Activated T-helper 2 cell treated with anti-CD3 and anti-CD28 coated beads, Interferon-gamma antibody, Interleukin-2, Interleukin-4, amounts not matched to agents 10 μg/mL and 5 μg/mL and 100 μg/mL, durations not matched to agents 14 hours and 24 hours and 36 hours (primary cell): ENCODE measurements at regions not wholly inside any gene's neighbourhood (a gene's known extent, or its start where the extent isn't known, plus 50 kb on each side); places are given as distances from the start of the nearest gene placed in this dataset.

ENCODE experiments used
- DNase-seq: peaks from one replicate; pipeline ENCODE4 v3.0.0; 2021; ENCODE audit warnings: low spot score
- H3K27ac Mint-ChIP-seq: one replicate; pipeline ENCODE4 v1.8.0; 2021; ENCODE audit warnings: mixed read lengths
- H3K27me3 Mint-ChIP-seq: one replicate; pipeline ENCODE4 v1.8.0; 2021; ENCODE audit warnings: low read depth, mixed read lengths
- H3K36me3 Mint-ChIP-seq: one replicate; pipeline ENCODE4 v1.8.0; 2021; ENCODE audit warnings: low read depth, mixed read lengths
- H3K4me1 Mint-ChIP-seq: one replicate; pipeline ENCODE4 v1.8.0; 2021; ENCODE audit warnings: low read depth, mixed read lengths
- H3K4me3 Mint-ChIP-seq: one replicate; pipeline ENCODE4 v1.8.0; 2021; ENCODE audit warnings: low read depth, mild to moderate bottlenecking, moderate library complexity, mixed read lengths
- H3K9me3 Mint-ChIP-seq: one replicate; pipeline ENCODE4 v1.8.0; 2021; ENCODE audit warnings: mixed read lengths
- intact Hi-C: fragments of 100-400 bp; cut with micrococcal nuclease; formaldehyde crosslinking; loops from one replicate; pipeline ENCODE4 v1.15.1; 2023

- intact Hi-C loops: loop anchor here (10.0 kb wide), 1 partner anchor 406 kb away; no protein-coding TSS in a partner anchor
These were observed 761.6 kb downstream of the DSC3 start for GRCh38 chr18:30280861-30281470.

GRCh38 chr18:30280186-30280585 is 762.4 kb downstream of the DSC3 start:
- peaks cover 13% of the 10 kb centered on the region for H3K9me3 Mint-ChIP-seq
- H3K27ac Mint-ChIP-seq: no peak overlapping the region
- no peak for DNase-seq
- H3K27me3 Mint-ChIP-seq: no peaks in the 10 kb centered on the region
- H3K4me3 Mint-ChIP-seq: no peak overlapping the region
- intact Hi-C loops: loop anchor here (10.0 kb wide), 1 partner anchor 405 kb away; no protein-coding TSS in a partner anchor
- H3K4me1 Mint-ChIP-seq: no peaks in the 10 kb centered on the region
- no peaks in the 10 kb centered on the region for H3K36me3 Mint-ChIP-seq

More at GRCh38 chr18:30280861-30281470, 761.6 kb downstream of the DSC3 start:
- no peaks in the 10 kb centered on the region for H3K27me3 Mint-ChIP-seq
- DNase-seq: no peak
- no peak overlapping the region for H3K4me3 Mint-ChIP-seq
- H3K27ac Mint-ChIP-seq: no peak overlapping the region
- no peaks in the 10 kb centered on the region for H3K4me1 Mint-ChIP-seq
- H3K36me3 Mint-ChIP-seq: no peaks in the 10 kb centered on the region
- H3K9me3 Mint-ChIP-seq: peaks cover 13% of the 10 kb centered on the region

GRCh38 chr18:30277676-30278075 is 764.9 kb downstream of the DSC3 start:
- Mint-ChIP-seq H3K9me3 (peaks cover 14% of the 10 kb centered on the region), H3K36me3 (no peaks in the 10 kb centered on the region), H3K4me3 (no peak overlapping the region)

GRCh38 chr18:30271716-30272115 is 770.8 kb downstream of the DSC3 start:
- Mint-ChIP-seq H3K9me3 (peaks cover 13% of the 10 kb centered on the region), H3K27ac (no peak overlapping the region), H3K27me3 (no peaks in the 10 kb centered on the region), H3K4me1 (no peaks in the 10 kb centered on the region), H3K36me3 (no peaks in the 10 kb centered on the region), H3K4me3 (no peak overlapping the region)
- no peak for DNase-seq
- intact Hi-C loops: no loop called here

More at GRCh38 chr18:30277676-30278075, 764.9 kb downstream of the DSC3 start:
- H3K4me1 Mint-ChIP-seq: no peaks in the 10 kb centered on the region
- no peaks in the 10 kb centered on the region for H3K27me3 Mint-ChIP-seq
- DNase-seq: no peak
- H3K27ac Mint-ChIP-seq: no peak overlapping the region
- intact Hi-C loops: no loop called here

- Mint-ChIP-seq H3K4me1 (no peaks in the 10 kb centered on the region), H3K9me3 (peaks cover 22% of the 10 kb centered on the region), H3K36me3 (no peaks in the 10 kb centered on the region), H3K27me3 (no peaks in the 10 kb centered on the region), H3K4me3 (no peak overlapping the region), H3K27ac (no peak overlapping the region)
- DNase-seq: no peak
- intact Hi-C loops: no loop called here
These were observed 777.4 kb downstream of the DSC3 start for GRCh38 chr18:30265190-30265589.

- intact Hi-C loops: no loop called here
- H3K9me3 Mint-ChIP-seq: peaks cover 40% of the 10 kb centered on the region
- no peaks in the 10 kb centered on the region for H3K4me1 Mint-ChIP-seq
- H3K27ac Mint-ChIP-seq: no peak overlapping the region
- no peaks in the 10 kb centered on the region for H3K27me3 Mint-ChIP-seq
- DNase-seq: no peak
- H3K36me3 Mint-ChIP-seq: no peaks in the 10 kb centered on the region
- H3K4me3 Mint-ChIP-seq: no peak overlapping the region
These were observed 788.2 kb downstream of the DSC3 start for GRCh38 chr18:30254331-30254730.

GRCh38 chr18:30248056-30248455 is 794.5 kb downstream of the DSC3 start:
- Mint-ChIP-seq H3K9me3 (peaks cover 38% of the 10 kb centered on the region), H3K27me3 (no peaks in the 10 kb centered on the region), H3K4me3 (no peak overlapping the region), H3K4me1 (no peaks in the 10 kb centered on the region), H3K27ac (no peak overlapping the region), H3K36me3 (no peaks in the 10 kb centered on the region)
- no peak for DNase-seq
- intact Hi-C loops: no loop called here

GRCh38 chr18:30245766-30246455 is 796.6 kb downstream of the DSC3 start:
- H3K27ac Mint-ChIP-seq: no peak overlapping the region
- no peaks in the 10 kb centered on the region for H3K4me1 Mint-ChIP-seq
- H3K4me3 Mint-ChIP-seq: no peak overlapping the region
- DNase-seq: no peak
- no peaks in the 10 kb centered on the region for H3K27me3 Mint-ChIP-seq
- intact Hi-C loops: no loop called here
- no peaks in the 10 kb centered on the region for H3K36me3 Mint-ChIP-seq
- H3K9me3 Mint-ChIP-seq: peaks cover 37% of the 10 kb centered on the region

- peaks cover 31% of the 10 kb centered on the region for H3K9me3 Mint-ChIP-seq
These were observed 807.8 kb downstream of the DSC3 start for GRCh38 chr18:30234755-30235154.

GRCh38 chr18:30211112-30211511 is 831.4 kb downstream of the DSC3 start:
- Mint-ChIP-seq H3K4me1 (no peaks in the 10 kb centered on the region), H3K4me3 (no peak overlapping the region), H3K36me3 (no peaks in the 10 kb centered on the region), H3K9me3 (peaks cover 36% of the 10 kb centered on the region), H3K27ac (no peak overlapping the region), H3K27me3 (no peaks in the 10 kb centered on the region)
- DNase-seq: no peak
- intact Hi-C loops: no loop called here

More at GRCh38 chr18:30234755-30235154, 807.8 kb downstream of the DSC3 start:
- no peak for DNase-seq
- H3K27ac Mint-ChIP-seq: no peak overlapping the region
- no peaks in the 10 kb centered on the region for H3K27me3 Mint-ChIP-seq
- no peak overlapping the region for H3K4me3 Mint-ChIP-seq
- no peaks in the 10 kb centered on the region for H3K4me1 Mint-ChIP-seq
- intact Hi-C loops: no loop called here
- no peaks in the 10 kb centered on the region for H3K36me3 Mint-ChIP-seq

GRCh38 chr18:30208546-30208945 is 834.0 kb downstream of the DSC3 start:
- H3K27ac Mint-ChIP-seq: no peak overlapping the region
- no peaks in the 10 kb centered on the region for H3K4me1 Mint-ChIP-seq
- intact Hi-C loops: no loop called here
- peaks cover 41% of the 10 kb centered on the region for H3K9me3 Mint-ChIP-seq
- no peak overlapping the region for H3K4me3 Mint-ChIP-seq
- no peaks in the 10 kb centered on the region for H3K36me3 Mint-ChIP-seq
- no peaks in the 10 kb centered on the region for H3K27me3 Mint-ChIP-seq
- DNase-seq: no peak

- no peak overlapping the region for H3K4me3 Mint-ChIP-seq
- H3K36me3 Mint-ChIP-seq: no peaks in the 10 kb centered on the region
- no peak overlapping the region for H3K27ac Mint-ChIP-seq
- peaks cover 66% of the 10 kb centered on the region for H3K9me3 Mint-ChIP-seq
- DNase-seq: no peak
- no peaks in the 10 kb centered on the region for H3K27me3 Mint-ChIP-seq
- intact Hi-C loops: no loop called here
- no peaks in the 10 kb centered on the region for H3K4me1 Mint-ChIP-seq
These were observed 850.3 kb downstream of the DSC3 start for GRCh38 chr18:30192216-30192615.

- Mint-ChIP-seq H3K4me3 (no peak overlapping the region), H3K36me3 (no peaks in the 10 kb centered on the region), H3K27ac (no peak overlapping the region), H3K9me3 (peaks cover 37% of the 10 kb centered on the region), H3K27me3 (no peaks in the 10 kb centered on the region), H3K4me1 (no peaks in the 10 kb centered on the region)
- no peak for DNase-seq
- intact Hi-C loops: no loop called here
These were observed 856.3 kb downstream of the DSC3 start for GRCh38 chr18:30186245-30186644.
